Putamen (tissue), 1 donor: ENCODE measurements at regions not wholly inside any gene's neighbourhood (a gene's known extent, or its start where the extent isn't known, plus 50 kb on each side); places are given as distances from the start of the nearest gene placed in this dataset.
"Not testable (repeated sequence)": the region's sequence is repeated elsewhere in the genome, so short reads cannot be mapped to it uniquely, and the experiment has no call there.

Experiments used
- DNase-seq: peaks from one replicate; pipeline ENCODE4 v3.0.0-alpha.2; 2016; ENCODE audit warnings: low spot score

- no peak for DNase-seq
Observed at GRCh38 chr9:108803428-108804065, 52.2 kb downstream of the ACTL7B start.

- DNase-seq: no peak
Observed at GRCh38 chr9:108802967-108803366, 52.8 kb downstream of the ACTL7B start.

GRCh38 chr9:108801949-108802348, 53.8 kb downstream of the ACTL7B start:
- no peak for DNase-seq

GRCh38 chr9:108800632-108801099, 55.1 kb downstream of the ACTL7B start:
- DNase-seq: no peak

- DNase-seq: no peak
Observed at GRCh38 chr9:108793573-108793972, 62.2 kb downstream of the ACTL7B start.

DNA sequence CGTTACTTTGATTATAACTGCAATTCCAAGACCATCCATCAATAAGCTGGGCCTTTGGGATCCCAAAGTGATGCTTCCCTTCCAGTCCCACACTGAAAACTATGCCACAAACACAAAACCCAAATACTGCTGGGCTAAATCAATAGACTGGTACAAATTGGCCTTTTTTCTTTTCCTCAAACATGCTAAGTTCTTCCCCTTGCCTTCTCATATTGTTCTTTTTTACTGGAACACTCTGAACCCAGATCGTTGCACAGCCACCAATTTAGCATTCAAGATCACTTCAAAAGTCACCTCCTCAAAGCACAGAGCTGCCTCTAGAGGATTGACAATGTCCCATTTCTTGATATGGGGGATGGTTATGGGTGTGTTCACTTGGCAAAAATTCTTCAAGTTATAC, 66.0 kb downstream of the ACTL7B start:
- no peak for DNase-seq

GRCh38 chr9:108787690-108788048, 68.1 kb downstream of the ACTL7B start:
- no peak for DNase-seq

- DNase-seq: no peak
Observed at GRCh38 chr9:108786901-108787689, 68.7 kb downstream of the ACTL7B start.

- DNase-seq: no peak
Observed at GRCh38 chr9:108786322-108786721, 69.5 kb downstream of the ACTL7B start.

GRCh38 chr9:108784998-108785397, 70.8 kb downstream of the ACTL7B start:
- no peak for DNase-seq

- no peak for DNase-seq
Observed at GRCh38 chr9:108783731-108784495, 71.9 kb downstream of the ACTL7B start.

- no peak for DNase-seq
Observed at GRCh38 chr9:108783326-108783725, 72.5 kb downstream of the ACTL7B start.

DNA sequence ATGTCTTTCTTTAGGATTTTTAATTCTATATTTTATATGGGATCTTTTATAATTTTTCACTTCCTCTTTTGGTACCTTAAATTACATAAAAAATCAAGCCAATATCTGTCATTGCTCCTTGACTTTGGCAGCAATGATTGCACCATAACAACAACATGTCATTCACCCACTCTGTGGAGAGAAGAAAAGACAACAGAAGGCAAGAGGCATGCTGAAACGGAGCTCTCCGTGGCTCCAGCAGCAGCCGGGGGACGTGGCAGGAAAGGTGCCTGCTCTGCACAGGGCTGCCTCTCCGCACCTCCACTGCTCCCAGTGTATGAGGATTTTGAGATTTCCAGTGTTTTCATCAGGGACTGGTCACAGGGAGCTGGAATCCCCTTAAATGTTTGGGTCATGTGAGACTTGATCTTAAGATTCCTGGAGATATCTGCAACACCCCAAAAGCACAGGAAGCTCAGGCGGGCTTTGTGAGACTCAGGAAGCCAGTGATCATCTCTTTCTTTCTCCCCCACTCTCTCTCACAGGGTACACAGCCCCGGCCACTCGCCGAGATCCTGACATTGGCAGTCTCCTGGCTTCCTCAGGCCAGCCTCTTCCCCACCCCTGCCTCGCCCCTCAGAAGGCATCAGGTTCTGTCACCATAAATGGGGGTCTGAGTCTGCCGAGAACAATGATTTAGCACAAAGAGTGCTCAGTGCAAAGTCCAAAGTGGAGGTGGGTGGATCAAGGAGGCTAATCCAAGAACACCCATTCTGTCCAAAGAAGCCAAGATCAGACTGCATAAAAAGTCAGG, 74.6 kb downstream of the ACTL7B start:
- no peak for DNase-seq

DNA sequence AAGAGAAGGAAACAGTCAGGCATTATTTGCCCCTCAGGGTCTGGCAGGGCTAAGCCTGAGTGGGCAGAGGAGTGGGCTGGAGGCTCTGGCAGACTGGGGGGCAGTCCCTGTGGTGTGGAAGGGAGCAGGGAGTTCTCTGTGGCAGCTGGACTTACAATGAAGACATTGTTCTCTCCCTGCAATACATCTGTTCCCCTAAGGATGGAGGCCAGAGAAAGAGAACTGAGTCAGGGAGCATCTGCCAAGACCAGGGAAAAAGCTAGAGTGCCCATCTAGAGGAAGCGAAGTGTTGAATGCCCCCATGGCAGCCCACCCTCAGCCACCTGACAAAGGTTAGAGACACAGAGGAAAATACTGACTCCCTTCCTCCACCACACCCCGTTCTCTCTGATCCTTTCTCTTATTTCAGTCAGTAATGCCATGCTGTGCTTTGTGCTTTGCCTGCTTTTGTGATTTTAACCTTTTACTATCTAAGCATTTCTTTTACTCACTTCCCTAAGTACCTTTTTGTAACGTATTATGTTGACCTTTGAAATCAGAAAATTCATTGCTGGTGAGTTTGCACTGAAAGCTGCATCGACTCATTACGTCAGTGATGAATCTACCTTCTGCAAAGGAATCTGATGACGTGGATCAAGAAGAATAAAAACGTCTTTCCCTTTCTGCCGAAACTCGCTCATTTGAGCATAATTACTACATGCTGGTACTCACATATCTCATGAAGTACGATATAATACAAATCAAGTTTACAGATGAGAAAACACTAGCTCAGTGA, 76.0 kb downstream of the ACTL7B start:
- peak; percentile 69 for DNase-seq

GRCh38 chr9:108776920-108777639, 78.7 kb downstream of the ACTL7B start:
- DNase-seq: no peak

GRCh38 chr9:108775901-108776306, 79.9 kb downstream of the ACTL7B start:
- no peak for DNase-seq

DNA sequence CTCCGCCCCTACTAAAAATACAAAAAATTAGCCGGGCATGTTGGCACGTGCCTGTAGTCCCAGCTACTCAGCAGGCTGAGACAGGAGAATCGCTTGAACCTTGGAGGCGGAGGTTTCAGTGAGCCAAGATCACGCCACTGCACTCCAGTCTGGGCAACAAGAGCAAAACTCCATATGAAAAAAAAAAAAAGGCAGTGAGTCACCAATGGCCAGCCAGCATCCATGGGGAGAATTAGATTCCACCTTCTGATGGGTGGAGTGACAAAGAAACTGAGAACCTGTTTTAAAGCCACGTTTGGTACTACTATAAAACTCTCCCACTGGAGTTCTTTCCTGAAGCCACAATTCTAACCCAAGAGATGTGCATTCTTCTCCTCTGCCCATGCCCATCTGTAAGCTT, 81.7 kb downstream of the ACTL7B start:
- DNase-seq: not testable (repeated sequence)

DNA sequence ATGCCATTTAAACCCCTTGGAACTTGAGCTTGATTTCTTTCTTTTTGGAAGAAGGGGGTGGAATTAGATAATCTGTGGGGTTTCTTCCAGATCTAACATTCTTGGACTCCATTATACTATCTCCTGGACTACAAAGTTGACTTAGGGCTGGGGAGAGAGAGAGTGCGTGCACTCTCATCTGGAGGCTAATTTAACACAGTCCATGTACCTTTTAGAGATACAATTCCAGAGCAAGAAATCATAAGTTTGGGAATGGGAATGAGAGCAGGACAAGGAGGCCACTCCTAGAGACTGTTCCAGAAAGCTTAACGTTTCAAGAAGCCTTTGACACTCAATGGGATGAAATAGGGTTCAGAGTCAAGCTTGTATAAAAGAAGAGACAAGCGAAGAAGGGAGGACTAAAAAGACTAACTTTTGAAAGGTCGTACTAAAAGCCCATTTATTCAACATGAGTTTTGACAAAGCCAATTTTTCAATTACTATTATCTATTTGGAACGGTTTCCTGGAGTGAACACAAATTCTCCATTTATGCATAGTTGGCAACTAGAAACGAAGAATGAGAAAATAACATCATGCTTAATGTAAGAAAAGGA, 83.4 kb downstream of the ACTL7B start:
- DNase-seq: no peak

DNA sequence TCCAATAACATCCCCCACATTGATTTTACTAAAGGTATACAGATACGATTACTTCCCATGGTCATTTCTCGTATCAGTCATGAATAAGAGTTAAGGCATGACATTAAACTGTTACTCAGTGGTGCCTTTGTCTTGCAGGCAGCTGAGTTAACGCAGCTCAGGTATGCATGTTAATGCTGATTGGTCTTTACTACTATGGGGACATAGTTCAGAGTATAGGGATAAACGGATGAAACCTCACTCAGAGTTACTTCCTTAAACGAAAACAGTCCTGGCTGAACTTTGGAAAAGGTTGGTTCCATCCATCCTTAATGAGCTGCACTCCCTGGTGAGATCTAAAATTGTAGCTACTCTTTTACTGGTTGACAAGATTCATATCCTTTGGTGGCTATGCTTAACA, 87.0 kb downstream of the ACTL7B start:
- no peak for DNase-seq

GRCh38 chr9:108766626-108767161, 89.1 kb downstream of the ACTL7B start:
- DNase-seq: no peak
